Fibroblast of skin of right biceps (primary cell): ENCODE measurements at regions not wholly inside any gene's neighbourhood (a gene's known extent, or its start where the extent isn't known, plus 50 kb on each side); places are given as distances from the start of the nearest gene placed in this dataset.
"Not testable (repeated sequence)": the region's sequence is repeated elsewhere in the genome, so short reads cannot be mapped to it uniquely, and the experiment has no call there.

Source experiments
- DNase-seq: peaks from one replicate; pipeline ENCODE4 v3.0.0-alpha.2; 2013

GRCh38 chr9:7338586-7339281, 460.8 kb downstream of the DMAC1 start:
- no peak for DNase-seq

GRCh38 chr9:7336356-7337065, 463.1 kb downstream of the DMAC1 start:
- no peak for DNase-seq

- DNase-seq: peak; percentile 61
Measured at GRCh38 chr9:7333719-7334118, 465.9 kb downstream of the DMAC1 start.

GRCh38 chr9:7332780-7333179, 466.8 kb downstream of the DMAC1 start:
- no peak for DNase-seq

- no peak for DNase-seq
Measured at GRCh38 chr9:7328453-7328852, 471.1 kb downstream of the DMAC1 start.

- DNase-seq: no peak
Measured at GRCh38 chr9:7325995-7326394, 473.6 kb downstream of the DMAC1 start.

- DNase-seq: peak; percentile 15
Measured at GRCh38 chr9:7324152-7324598, 475.4 kb downstream of the DMAC1 start.

- no peak for DNase-seq
Measured at GRCh38 chr9:7320841-7321240, 478.7 kb downstream of the DMAC1 start.

GRCh38 chr9:7320139-7320538, 479.4 kb downstream of the DMAC1 start:
- peak; percentile 91 for DNase-seq

GRCh38 chr9:7318920-7319319, 480.7 kb downstream of the DMAC1 start:
- DNase-seq: no peak

GRCh38 chr9:7316967-7317366, 482.6 kb downstream of the DMAC1 start:
- DNase-seq: no peak

- peak; percentile 52 for DNase-seq
Measured at GRCh38 chr9:7316166-7316795, 483.3 kb downstream of the DMAC1 start.

GRCh38 chr9:7315746-7316145, 483.8 kb downstream of the DMAC1 start:
- DNase-seq: peak; percentile 37

GRCh38 chr9:7315116-7315515, 484.5 kb downstream of the DMAC1 start:
- no peak for DNase-seq

GRCh38 chr9:7313389-7313788, 486.2 kb downstream of the DMAC1 start:
- DNase-seq: no peak

GRCh38 chr9:7309051-7309450, 490.5 kb downstream of the DMAC1 start:
- DNase-seq: not testable (repeated sequence)

- no peak for DNase-seq
Measured at GRCh38 chr9:7305677-7306076, 493.9 kb downstream of the DMAC1 start.

GRCh38 chr9:7304627-7304995, 495.0 kb downstream of the DMAC1 start:
- DNase-seq: no peak

GRCh38 chr9:7303907-7304626, 495.5 kb downstream of the DMAC1 start:
- DNase-seq: no peak

- DNase-seq: no peak
Measured at GRCh38 chr9:7300484-7300883, 499.1 kb downstream of the DMAC1 start.

GRCh38 chr9:7298123-7298522, 501.5 kb downstream of the DMAC1 start:
- DNase-seq: no peak

GRCh38 chr9:7297521-7297920, 502.1 kb downstream of the DMAC1 start:
- DNase-seq: no peak

- peak; percentile 4 for DNase-seq
Measured at GRCh38 chr9:7293091-7293490, 506.5 kb downstream of the DMAC1 start.
